Neural progenitor cell (in vitro differentiated cells): ENCODE measurements at regions not wholly inside any gene's neighbourhood (a gene's known extent, or its start where the extent isn't known, plus 50 kb on each side); places are given as distances from the start of the nearest gene placed in this dataset.

Source experiments
- DNase-seq: peaks from one replicate; pipeline ENCODE4 v3.0.0-alpha.2; 2016; ENCODE audit warnings: low spot score
- H2AFZ ChIP-seq: fragments of 200-600 bp; sonication (generic); replicated peaks from 2 replicates; pipeline ENCODE4 v1.6.1; 2016; ENCODE audit warnings: antibody characterized with exemption
- H3F3A ChIP-seq: fragments of 200-600 bp; sonication (generic); 2 replicates; pipeline ENCODE4 v1.6.1; 2016; ENCODE audit warnings: antibody characterized with exemption, low read depth
- H3K27ac ChIP-seq: fragments of 200-600 bp; sonication (generic); 2 replicates; pipeline ENCODE4 v1.5.1; 2016; ENCODE audit warnings: mild to moderate bottlenecking
- H3K27me3 ChIP-seq: fragments of 200-600 bp; sonication (generic); 2 replicates; pipeline ENCODE4 v1.6.1; 2016; ENCODE audit warnings: mild to moderate bottlenecking, moderate library complexity
- H3K36me3 ChIP-seq: fragments of 200-600 bp; sonication (generic); 2 replicates; pipeline ENCODE4 v1.5.1; 2016
- H3K4me1 ChIP-seq: fragments of 200-600 bp; sonication (generic); 2 replicates; pipeline ENCODE4 v1.6.1; 2016; ENCODE audit warnings: mixed run types
- H3K4me2 ChIP-seq: fragments of 200-600 bp; sonication (generic); 2 replicates; pipeline ENCODE4 v1.6.1; 2016
- H3K4me3 ChIP-seq: fragments of 200-600 bp; sonication (generic); 2 replicates; pipeline ENCODE4 v1.5.1; 2016
- H3K79me2 ChIP-seq: fragments of 200-600 bp; sonication (generic); 2 replicates; pipeline ENCODE4 v1.6.1; 2016; ENCODE audit warnings: low read depth
- H3K9ac ChIP-seq: fragments of 200-600 bp; sonication (generic); 2 replicates; pipeline ENCODE4 v1.6.1; 2016
- H3K9me3 ChIP-seq: fragments of 200-600 bp; sonication (generic); 2 replicates; pipeline ENCODE4 v1.5.1; 2016; ENCODE audit warnings: low read depth
- H4K20me1 ChIP-seq: fragments of 200-600 bp; sonication (generic); 2 replicates; pipeline ENCODE4 v1.6.1; 2016; ENCODE audit warnings: low read depth
- H3K27ac Mint-ChIP-seq: 3 replicates; pipeline ENCODE4 v1.8.0; 2021; ENCODE audit warnings: mixed read lengths
- H3K27me3 Mint-ChIP-seq: 2 replicates; pipeline ENCODE4 v1.8.0; 2022; ENCODE audit warnings: low read depth, mild to moderate bottlenecking, inconsistent platforms, moderate library complexity, mixed read lengths; ENCODE audit not compliant: insufficient read depth
- H3K36me3 Mint-ChIP-seq: 3 replicates; pipeline ENCODE4 v1.8.0; 2021; ENCODE audit warnings: mixed read lengths
- H3K4me1 Mint-ChIP-seq: 3 replicates; pipeline ENCODE4 v1.8.0; 2021; ENCODE audit warnings: mixed read lengths
- H3K4me3 Mint-ChIP-seq: 3 replicates; pipeline ENCODE4 v1.8.0; 2021; ENCODE audit warnings: mild to moderate bottlenecking, moderate library complexity, mixed read lengths
- H3K9me3 Mint-ChIP-seq: 3 replicates; pipeline ENCODE4 v1.8.0; 2020; ENCODE audit warnings: mixed read lengths
- EZH2 ChIP-seq: fragments of 200-600 bp; sonication (generic); IDR thresholded peaks from 2 replicates; pipeline ENCODE4 v1.6.1; 2017; ENCODE audit warnings: antibody characterized with exemption, mild to moderate bottlenecking, moderate library complexity
- EZH2phosphoT487 ChIP-seq: fragments of 200-600 bp; sonication (generic); IDR thresholded peaks from 2 replicates; pipeline ENCODE4 v1.6.1; 2017; ENCODE audit warnings: antibody characterized with exemption
- TF ChIP-seq, protein P1 (sequence below): fragments of 200-600 bp; sonication (generic); IDR thresholded peaks from 2 replicates; pipeline ENCODE4 v1.5.1; 2017; ENCODE audit warnings: antibody characterized with exemption, mild to moderate bottlenecking

DNA sequence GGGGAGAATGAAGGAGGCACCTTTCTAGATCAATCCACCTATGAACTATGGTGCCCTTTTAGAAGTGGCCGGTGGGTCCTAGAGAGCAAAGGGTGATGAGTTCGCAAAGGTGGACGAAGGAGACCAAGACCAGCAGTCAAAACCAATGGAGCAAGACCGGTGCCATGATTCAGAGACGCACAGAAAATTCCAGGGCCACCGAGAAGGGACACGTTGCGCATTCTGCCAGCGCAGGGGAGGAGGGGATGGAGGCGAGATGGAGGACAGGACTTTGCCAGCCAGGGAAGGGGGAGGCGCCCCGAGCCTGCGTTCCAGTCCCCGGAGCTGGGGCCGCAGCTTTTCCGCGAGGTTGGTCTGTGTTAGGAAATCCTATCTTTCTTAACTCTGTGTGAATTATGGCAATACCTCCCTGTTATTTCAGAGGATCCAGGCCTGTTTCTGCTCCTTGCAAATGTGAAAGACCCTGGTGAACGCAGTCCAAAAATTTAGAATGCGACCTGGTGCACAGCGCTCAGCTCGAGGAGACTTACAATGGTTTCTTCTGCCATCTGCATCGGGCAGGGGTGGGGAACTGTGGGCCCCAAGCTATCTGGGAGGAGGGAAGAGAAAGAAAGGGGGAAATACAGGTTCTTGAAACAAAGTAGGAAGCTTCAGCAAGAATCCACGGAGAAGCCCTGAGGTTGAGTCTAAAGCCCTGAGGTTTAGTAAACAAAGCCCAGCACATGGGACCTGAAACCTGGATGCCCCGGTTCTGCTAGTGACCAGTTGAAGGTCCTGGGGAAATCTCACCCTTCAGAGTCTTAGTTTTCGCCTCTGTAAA lies 129.4 kb downstream of the MRPS6 start:
- Histone ChIP-seq H3K4me3 (peak overlapping the region; percentile 42), H2AFZ (peak overlapping the region; percentile 94), H3K27ac (peak overlapping the region; percentile 16), H3K9ac (no peak overlapping the region), H3K79me2 (no peaks in the 10 kb centered on the region), H3F3A (peaks cover 69% of the 10 kb centered on the region), H4K20me1 (no peaks in the 10 kb centered on the region), H3K27me3 (no peaks in the 10 kb centered on the region), H3K9me3 (no peaks in the 10 kb centered on the region), H3K4me2 (peak overlapping the region; percentile 77), H3K36me3 (no peaks in the 10 kb centered on the region), H3K4me1 (peaks cover 62% of the 10 kb centered on the region)
- Mint-ChIP-seq H3K36me3 (peaks cover 5% of the 10 kb centered on the region), H3K9me3 (no peaks in the 10 kb centered on the region), H3K27me3 (peaks cover 8% of the 10 kb centered on the region), H3K4me3 (peak overlapping the region; percentile 83), H3K27ac (peak overlapping the region; percentile 96), H3K4me1 (peaks cover 80% of the 10 kb centered on the region)
- peak; percentile 73 for DNase-seq
- TF ChIP-seq EZH2phosphoT487 (no peak), EZH2 (peak; percentile 39)

- Histone ChIP-seq H3K79me2 (no peaks in the 10 kb centered on the region), H3K27me3 (no peaks in the 10 kb centered on the region), H3K27ac (peak overlapping the region; percentile 44), H3K9ac (no peak overlapping the region), H3K4me3 (no peak overlapping the region), H3K36me3 (no peaks in the 10 kb centered on the region), H3K9me3 (no peaks in the 10 kb centered on the region), H2AFZ (no peak overlapping the region), H3K4me2 (no peak overlapping the region), H4K20me1 (no peaks in the 10 kb centered on the region), H3K4me1 (peaks cover 50% of the 10 kb centered on the region), H3F3A (peaks cover 57% of the 10 kb centered on the region)
- no peak for DNase-seq
- H3K9me3 Mint-ChIP-seq, result peaks cover 2% of the 10 kb centered on the region
- peaks cover 70% of the 10 kb centered on the region for H3K4me1 Mint-ChIP-seq
- H3K36me3 Mint-ChIP-seq, result peaks cover 5% of the 10 kb centered on the region
- H3K27me3 Mint-ChIP-seq, result peaks cover 5% of the 10 kb centered on the region
- TF ChIP-seq EZH2phosphoT487 (no peak), EZH2 (no peak)
- TF ChIP-seq, protein P1, sequence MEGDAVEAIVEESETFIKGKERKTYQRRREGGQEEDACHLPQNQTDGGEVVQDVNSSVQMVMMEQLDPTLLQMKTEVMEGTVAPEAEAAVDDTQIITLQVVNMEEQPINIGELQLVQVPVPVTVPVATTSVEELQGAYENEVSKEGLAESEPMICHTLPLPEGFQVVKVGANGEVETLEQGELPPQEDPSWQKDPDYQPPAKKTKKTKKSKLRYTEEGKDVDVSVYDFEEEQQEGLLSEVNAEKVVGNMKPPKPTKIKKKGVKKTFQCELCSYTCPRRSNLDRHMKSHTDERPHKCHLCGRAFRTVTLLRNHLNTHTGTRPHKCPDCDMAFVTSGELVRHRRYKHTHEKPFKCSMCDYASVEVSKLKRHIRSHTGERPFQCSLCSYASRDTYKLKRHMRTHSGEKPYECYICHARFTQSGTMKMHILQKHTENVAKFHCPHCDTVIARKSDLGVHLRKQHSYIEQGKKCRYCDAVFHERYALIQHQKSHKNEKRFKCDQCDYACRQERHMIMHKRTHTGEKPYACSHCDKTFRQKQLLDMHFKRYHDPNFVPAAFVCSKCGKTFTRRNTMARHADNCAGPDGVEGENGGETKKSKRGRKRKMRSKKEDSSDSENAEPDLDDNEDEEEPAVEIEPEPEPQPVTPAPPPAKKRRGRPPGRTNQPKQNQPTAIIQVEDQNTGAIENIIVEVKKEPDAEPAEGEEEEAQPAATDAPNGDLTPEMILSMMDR, result no peak
- H3K4me3 Mint-ChIP-seq, result no peak overlapping the region
- peak overlapping the region; percentile 96 for H3K27ac Mint-ChIP-seq
These were observed 130.6 kb downstream of the MRPS6 start for GRCh38 chr21:34203851-34204420.

GRCh38 chr21:34204481-34205439 lies 131.4 kb downstream of the MRPS6 start:
- no peak overlapping the region for H3K9ac ChIP-seq
- Mint-ChIP-seq H3K27me3 (no peaks in the 10 kb centered on the region), H3K9me3 (peaks cover 9% of the 10 kb centered on the region), H3K4me3 (no peak overlapping the region), H3K4me1 (peaks cover 62% of the 10 kb centered on the region), H3K36me3 (peaks cover 4% of the 10 kb centered on the region), H3K27ac (peak overlapping the region; percentile 78)
- no peaks in the 10 kb centered on the region for H3K79me2 ChIP-seq
- peak overlapping the region; percentile 8 for H3K4me2 ChIP-seq
- peaks cover 53% of the 10 kb centered on the region for H3F3A ChIP-seq
- peak overlapping the region; percentile 44 for H3K27ac ChIP-seq
- no peaks in the 10 kb centered on the region for H3K27me3 ChIP-seq
- DNase-seq, result peak; percentile 59
- no peaks in the 10 kb centered on the region for H3K36me3 ChIP-seq
- no peak overlapping the region for H2AFZ ChIP-seq
- H3K9me3 ChIP-seq, result no peaks in the 10 kb centered on the region
- no peaks in the 10 kb centered on the region for H4K20me1 ChIP-seq
- no peak for TF ChIP-seq EZH2
- TF ChIP-seq, protein P1, result no peak
- TF ChIP-seq EZH2phosphoT487, result no peak
- H3K4me1 ChIP-seq, result peaks cover 45% of the 10 kb centered on the region
- H3K4me3 ChIP-seq, result no peak overlapping the region
